ENCODE measurements at regions not wholly inside any gene's neighbourhood (a gene's known extent, or its start where the extent isn't known, plus 50 kb on each side); places are given as distances from the start of the nearest gene placed in this dataset.

- H3K4me2 ChIP-seq (ENCODE audit: unreplicated experiment): no peak overlapping the region
- no peak overlapping the region for H3K4me3 ChIP-seq
- no peak overlapping the region for H3K9ac ChIP-seq
- H3F3A ChIP-seq (ENCODE audit: insufficient read depth): no peaks in the 10 kb centered on the region
- no peak overlapping the region for H2AFZ ChIP-seq
- no peaks in the 10 kb centered on the region for H4K20me1 ChIP-seq (ENCODE audit: insufficient read depth)
- H3K9me3 ChIP-seq (ENCODE audit: low read depth): no peaks in the 10 kb centered on the region
- H3K4me1 ChIP-seq (ENCODE audit: insufficient read depth): no peaks in the 10 kb centered on the region
- TF ChIP-seq EZH2 (IDR thresholded peaks at IDR 0.05; ENCODE audit: insufficient read depth, poor library complexity, severe bottlenecking): no peak
- TF ChIP-seq EZH2phosphoT487 (IDR thresholded peaks at IDR 0.05; ENCODE audit: insufficient read depth, low read depth): no peak
- no peaks in the 10 kb centered on the region for H3K9me2 ChIP-seq (ENCODE audit: insufficient read depth)
- H3K27me3 ChIP-seq (replicated peaks; ENCODE audit: insufficient read depth): no peaks in the 10 kb centered on the region
- no peak for DNase-seq
- WGBS, 2 experiments (ENCODE audit: low coverage in 1 of 2, low lambda C conversion rate in 2 of 2, missing lambda C conversion rate in 2 of 2): 63 to 69% methylated on average over 1 of the region's 1 CpG
- no peaks in the 10 kb centered on the region for H3K36me3 ChIP-seq (ENCODE audit: low read depth)
- no peak overlapping the region for H3K27ac ChIP-seq
- in situ Hi-C loops (cut with MboI): no loop called here
- no peaks in the 10 kb centered on the region for H3K79me2 ChIP-seq (ENCODE audit: insufficient read depth)
Measured at GRCh38 chr3:64856106-64856505, 168.3 kb upstream of the ADAMTS9 start.

GRCh38 chr3:64853456-64853855 lies 165.7 kb upstream of the ADAMTS9 start:
- no peaks in the 10 kb centered on the region for H3K9me3 ChIP-seq (ENCODE audit: low read depth)
- no peaks in the 10 kb centered on the region for H3K9me2 ChIP-seq (ENCODE audit: insufficient read depth)
- 57 to 84% methylated on average over 2 of the region's 2 CpGs for WGBS, 2 experiments (ENCODE audit: low coverage in 1 of 2, low lambda C conversion rate in 2 of 2, missing lambda C conversion rate in 2 of 2)
- H3F3A ChIP-seq (ENCODE audit: insufficient read depth): no peaks in the 10 kb centered on the region
- H2AFZ ChIP-seq: no peak overlapping the region
- TF ChIP-seq EZH2 (IDR thresholded peaks at IDR 0.05; ENCODE audit: insufficient read depth, poor library complexity, severe bottlenecking): no peak
- no peaks in the 10 kb centered on the region for H3K27me3 ChIP-seq (replicated peaks; ENCODE audit: insufficient read depth)
- H3K9ac ChIP-seq: no peak overlapping the region
- H3K27ac ChIP-seq: no peak overlapping the region
- no peaks in the 10 kb centered on the region for H3K79me2 ChIP-seq (ENCODE audit: insufficient read depth)
- H3K4me1 ChIP-seq (ENCODE audit: insufficient read depth): no peaks in the 10 kb centered on the region
- no peaks in the 10 kb centered on the region for H3K36me3 ChIP-seq (ENCODE audit: low read depth)
- H3K4me3 ChIP-seq: no peak overlapping the region
- in situ Hi-C loops (cut with MboI): no loop called here
- DNase-seq: peak; percentile 0
- H3K4me2 ChIP-seq (ENCODE audit: unreplicated experiment): no peak overlapping the region
- H4K20me1 ChIP-seq (ENCODE audit: insufficient read depth): no peaks in the 10 kb centered on the region

GRCh38 chr3:64852738-64853137 lies 164.9 kb upstream of the ADAMTS9 start:
- no peaks in the 10 kb centered on the region for H3K4me1 ChIP-seq (ENCODE audit: insufficient read depth)
- in situ Hi-C loops (cut with MboI): no loop called here
- H3K36me3 ChIP-seq (ENCODE audit: low read depth): no peaks in the 10 kb centered on the region
- H3K27ac ChIP-seq: no peak overlapping the region
- no peak overlapping the region for H3K9ac ChIP-seq
- no peaks in the 10 kb centered on the region for H4K20me1 ChIP-seq (ENCODE audit: insufficient read depth)
- no peak for DNase-seq
- H3K27me3 ChIP-seq (replicated peaks; ENCODE audit: insufficient read depth): no peaks in the 10 kb centered on the region
- no peaks in the 10 kb centered on the region for H3K79me2 ChIP-seq (ENCODE audit: insufficient read depth)
- H3K9me2 ChIP-seq (ENCODE audit: insufficient read depth): no peaks in the 10 kb centered on the region
- TF ChIP-seq EZH2 (IDR thresholded peaks at IDR 0.05; ENCODE audit: insufficient read depth, poor library complexity, severe bottlenecking) (no peak), EZH2phosphoT487 (IDR thresholded peaks at IDR 0.05; ENCODE audit: insufficient read depth, low read depth) (no peak)
- H3K4me3 ChIP-seq: no peak overlapping the region
- H3F3A ChIP-seq (ENCODE audit: insufficient read depth): no peaks in the 10 kb centered on the region
- H3K9me3 ChIP-seq (ENCODE audit: low read depth): no peaks in the 10 kb centered on the region
- WGBS, 2 experiments (ENCODE audit: low coverage in 1 of 2, low lambda C conversion rate in 2 of 2, missing lambda C conversion rate in 2 of 2): 43 to 52% methylated on average over 2 of the region's 2 CpGs
- H2AFZ ChIP-seq: no peak overlapping the region
- H3K4me2 ChIP-seq (ENCODE audit: unreplicated experiment): no peak overlapping the region

- H2AFZ ChIP-seq: no peak overlapping the region
- H3K4me1 ChIP-seq (ENCODE audit: insufficient read depth): no peaks in the 10 kb centered on the region
- H3K36me3 ChIP-seq (ENCODE audit: low read depth): no peaks in the 10 kb centered on the region
- no peak overlapping the region for H3K4me3 ChIP-seq
- no peak overlapping the region for H3K27ac ChIP-seq
- no peaks in the 10 kb centered on the region for H4K20me1 ChIP-seq (ENCODE audit: insufficient read depth)
- no peak overlapping the region for H3K4me2 ChIP-seq (ENCODE audit: unreplicated experiment)
- H3K9ac ChIP-seq: no peak overlapping the region
- DNase-seq: peak; percentile 14
- no peaks in the 10 kb centered on the region for H3F3A ChIP-seq (ENCODE audit: insufficient read depth)
- no peaks in the 10 kb centered on the region for H3K9me3 ChIP-seq (ENCODE audit: low read depth)
- in situ Hi-C loops (cut with MboI): no loop called here
- H3K27me3 ChIP-seq (replicated peaks; ENCODE audit: insufficient read depth): no peaks in the 10 kb centered on the region
- H3K9me2 ChIP-seq (ENCODE audit: insufficient read depth): no peaks in the 10 kb centered on the region
- no peaks in the 10 kb centered on the region for H3K79me2 ChIP-seq (ENCODE audit: insufficient read depth)
- 35 to 37% methylated on average over 4 of the region's 4 CpGs for WGBS, 2 experiments (ENCODE audit: low coverage in 1 of 2, low lambda C conversion rate in 2 of 2, missing lambda C conversion rate in 2 of 2)
- TF ChIP-seq EZH2 (IDR thresholded peaks at IDR 0.05; ENCODE audit: insufficient read depth, poor library complexity, severe bottlenecking) (no peak), EZH2phosphoT487 (IDR thresholded peaks at IDR 0.05; ENCODE audit: insufficient read depth, low read depth) (no peak)
Measured at GRCh38 chr3:64848822-64849221, 161.0 kb upstream of the ADAMTS9 start.

GRCh38 chr3:64848127-64848800 lies 160.5 kb upstream of the ADAMTS9 start:
- no peaks in the 10 kb centered on the region for H3K79me2 ChIP-seq (ENCODE audit: insufficient read depth)
- no peaks in the 10 kb centered on the region for H3K27me3 ChIP-seq (replicated peaks; ENCODE audit: insufficient read depth)
- no peak for DNase-seq
- in situ Hi-C loops (cut with MboI): no loop called here
- no peak overlapping the region for H2AFZ ChIP-seq
- H4K20me1 ChIP-seq (ENCODE audit: insufficient read depth): no peaks in the 10 kb centered on the region
- no peaks in the 10 kb centered on the region for H3K36me3 ChIP-seq (ENCODE audit: low read depth)
- no peak overlapping the region for H3K9ac ChIP-seq
- TF ChIP-seq EZH2phosphoT487 (IDR thresholded peaks at IDR 0.05; ENCODE audit: insufficient read depth, low read depth) (no peak), EZH2 (IDR thresholded peaks at IDR 0.05; ENCODE audit: insufficient read depth, poor library complexity, severe bottlenecking) (no peak)
- no peaks in the 10 kb centered on the region for H3K9me3 ChIP-seq (ENCODE audit: low read depth)
- no peaks in the 10 kb centered on the region for H3K4me1 ChIP-seq (ENCODE audit: insufficient read depth)
- H3K4me3 ChIP-seq: no peak overlapping the region
- no peaks in the 10 kb centered on the region for H3K9me2 ChIP-seq (ENCODE audit: insufficient read depth)
- WGBS, 2 experiments (ENCODE audit: low coverage in 1 of 2, low lambda C conversion rate in 2 of 2, missing lambda C conversion rate in 2 of 2): 71 to 76% methylated on average over 3 of the region's 3 CpGs
- H3K4me2 ChIP-seq (ENCODE audit: unreplicated experiment): no peak overlapping the region
- H3F3A ChIP-seq (ENCODE audit: insufficient read depth): no peaks in the 10 kb centered on the region
- H3K27ac ChIP-seq: no peak overlapping the region
